Mesenchymal stem cell (in vitro differentiated cells and primary cell): ENCODE measurements at regions not wholly inside any gene's neighbourhood (a gene's known extent, or its start where the extent isn't known, plus 50 kb on each side); places are given as distances from the start of the nearest gene placed in this dataset.

Source experiments
- DNase-seq: peaks from one replicate; pipeline ENCODE4 v3.0.0-alpha.2; 2013
- H2AFZ ChIP-seq: one replicate; pipeline ENCODE4 v1.6.1; 2013; ENCODE audit warnings: low read depth, mild to moderate bottlenecking, control low read depth, inconsistent platforms, low read length, moderate library complexity
- H2AK5ac ChIP-seq: 2 replicates; pipeline ENCODE4 v1.6.1; 2013; ENCODE audit warnings: low read length, moderate library complexity, mild to moderate bottlenecking, inconsistent platforms; ENCODE audit not compliant: severe bottlenecking
- H2BK120ac ChIP-seq: one replicate; pipeline ENCODE4 v1.6.1; 2013; ENCODE audit warnings: low read depth, mild to moderate bottlenecking, inconsistent platforms, low read length, moderate library complexity
- H2BK12ac ChIP-seq, 2 experiments: one replicate each; pipeline ENCODE4 v1.6.1; 2013; ENCODE audit warnings: inconsistent platforms in 2 of 2, low read length in 2 of 2, mild to moderate bottlenecking in 2 of 2, moderate library complexity in 2 of 2, control low read depth in 1 of 2
- H2BK15ac ChIP-seq: one replicate; pipeline ENCODE4 v1.6.1; 2013; ENCODE audit warnings: mild to moderate bottlenecking, low read depth, inconsistent platforms; ENCODE audit not compliant: poor library complexity, severe bottlenecking
- H2BK5ac ChIP-seq: 2 replicates; pipeline ENCODE4 v1.6.1; 2013; ENCODE audit warnings: low read depth, mild to moderate bottlenecking, low read length, control low read depth, inconsistent platforms; ENCODE audit not compliant: poor library complexity, severe bottlenecking
- H3K14ac ChIP-seq, 2 experiments: one replicate each; pipeline ENCODE4 v1.6.1; 2013; ENCODE audit warnings: inconsistent platforms in 2 of 2, low read length in 2 of 2, control low read depth in 1 of 2, mild to moderate bottlenecking in 1 of 2, moderate library complexity in 1 of 2
- H3K18ac ChIP-seq, 2 experiments: one replicate each; pipeline ENCODE4 v1.6.1; 2013; ENCODE audit warnings: inconsistent platforms in 2 of 2, low read length in 2 of 2, control low read depth in 1 of 2, low read depth in 1 of 2, mild to moderate bottlenecking in 1 of 2
- H3K23ac ChIP-seq, 2 experiments: one replicate each; pipeline ENCODE4 v1.6.1; 2013; ENCODE audit warnings: inconsistent platforms in 2 of 2, low read length in 2 of 2, mild to moderate bottlenecking in 2 of 2, moderate library complexity in 2 of 2, control low read depth in 1 of 2
- H3K27ac ChIP-seq: 2 replicates; pipeline ENCODE4 v1.5.1; 2013; ENCODE audit warnings: mild to moderate bottlenecking, moderate library complexity, low read length, control low read depth, inconsistent platforms; ENCODE audit not compliant: poor library complexity, severe bottlenecking
- H3K27me3 ChIP-seq, 2 experiments: 2 replicates each; pipeline versions ENCODE4 v1.6.1 to v1.7.0; 2013; ENCODE audit warnings: low read length in 2 of 2, mild to moderate bottlenecking in 2 of 2, moderate library complexity in 2 of 2, control low read depth in 1 of 2, inconsistent platforms in 1 of 2; ENCODE audit not compliant: control insufficient read depth in 1 of 2, insufficient read depth in 1 of 2
- H3K36me3 ChIP-seq, 2 experiments: 2 replicates each; pipeline versions ENCODE4 v1.6.1 to v1.7.0; 2013; ENCODE audit warnings: low read length in 2 of 2, control low read depth in 1 of 2, inconsistent platforms in 1 of 2, low read depth in 1 of 2, mild to moderate bottlenecking in 1 of 2; ENCODE audit not compliant: insufficient read depth in 2 of 2, control insufficient read depth in 1 of 2
- H3K4ac ChIP-seq, 2 experiments: one replicate each; pipeline ENCODE4 v1.6.1; 2013; ENCODE audit warnings: inconsistent platforms in 2 of 2, low read length in 2 of 2, mild to moderate bottlenecking in 2 of 2, moderate library complexity in 2 of 2, control low read depth in 1 of 2, low read depth in 1 of 2
- H3K4me1 ChIP-seq: 2 replicates; pipeline ENCODE4 v1.6.1; 2013; ENCODE audit warnings: low read depth, low read length, control low read depth; ENCODE audit not compliant: control insufficient read depth, insufficient read depth
- H3K4me2 ChIP-seq: 2 replicates; pipeline ENCODE4 v1.6.1; 2013; ENCODE audit warnings: low read length, mild to moderate bottlenecking, inconsistent platforms; ENCODE audit not compliant: poor library complexity, severe bottlenecking
- H3K4me3 ChIP-seq, 2 experiments: 2 replicates each; pipeline versions ENCODE4 v1.5.1 to v1.7.0; 2013; ENCODE audit warnings: low read length in 2 of 2, mild to moderate bottlenecking in 2 of 2, control low read depth in 1 of 2, low read depth in 1 of 2; ENCODE audit not compliant: insufficient read depth in 1 of 2
- H3K79me1 ChIP-seq: replicated peaks from 2 replicates; pipeline ENCODE4 v1.6.1; 2013; ENCODE audit warnings: mild to moderate bottlenecking, control low read depth, low read length, inconsistent platforms; ENCODE audit not compliant: poor library complexity, severe bottlenecking
- H3K9ac ChIP-seq: 2 replicates; pipeline ENCODE4 v1.7.0; 2013; ENCODE audit warnings: mild to moderate bottlenecking, low read length, moderate library complexity
- H3K9me3 ChIP-seq: 2 replicates; pipeline ENCODE4 v1.7.0; 2013; ENCODE audit warnings: mild to moderate bottlenecking, low read length; ENCODE audit not compliant: control insufficient read depth
- H4K8ac ChIP-seq: one replicate; pipeline ENCODE4 v1.6.1; 2013; ENCODE audit warnings: inconsistent platforms, mild to moderate bottlenecking, low read length, moderate library complexity
- H4K91ac ChIP-seq: one replicate; pipeline ENCODE4 v1.6.1; 2013; ENCODE audit warnings: mild to moderate bottlenecking, low read length, inconsistent platforms
- WGBS: methylation state at CpG from one replicate; pipeline ENCODE4 v1.1.7; 2013; ENCODE audit warnings: mixed read lengths; 5-methylcytosine and 5-hydroxymethylcytosine counted together

DNA sequence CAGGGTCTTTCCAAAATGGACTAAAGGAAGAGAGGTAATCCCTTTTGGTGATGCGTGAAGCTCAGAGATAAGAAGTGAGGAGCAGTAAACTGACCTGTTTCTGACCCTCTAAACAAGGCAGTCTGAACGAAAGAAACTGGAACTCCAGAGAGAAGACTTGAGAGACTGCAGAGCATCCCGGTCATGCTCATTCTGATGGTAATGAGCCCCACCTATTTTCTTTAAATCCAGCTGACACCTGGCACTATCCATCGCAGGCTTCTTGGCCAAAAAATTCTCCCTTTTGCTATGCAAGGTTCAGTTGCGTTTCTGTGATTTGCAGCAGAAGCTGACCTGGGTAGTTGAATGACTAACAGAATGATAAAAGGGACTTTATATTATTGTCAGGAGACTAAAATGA, 105.9 kb upstream of the KCNK2 start:
- Histone ChIP-seq H3K27ac (no peak overlapping the region), H2BK12ac (no peak overlapping the region), H2AK5ac (no peak overlapping the region)

DNA sequence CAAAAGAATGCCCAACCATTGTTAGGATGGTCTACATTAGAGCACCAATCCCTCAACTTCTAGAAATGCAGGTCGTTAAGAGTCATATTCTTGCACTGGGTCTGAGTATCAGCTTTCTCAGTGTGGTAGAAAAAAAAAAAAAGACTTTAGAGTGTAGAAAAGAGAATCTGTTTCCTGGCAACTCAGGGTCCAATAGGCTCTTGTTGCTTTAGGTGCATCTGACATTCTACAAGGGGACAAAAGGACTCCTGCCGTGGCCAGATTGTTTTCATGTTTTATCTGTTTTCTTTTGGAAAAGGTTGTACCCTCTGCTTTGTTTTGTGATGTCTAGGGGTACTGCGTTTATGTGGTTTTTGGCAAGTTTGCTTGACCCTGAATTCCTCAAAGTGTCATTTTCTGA, 105.4 kb upstream of the KCNK2 start:
- Histone ChIP-seq H2AFZ (no peak overlapping the region), H3K79me1 (no peaks in the 10 kb centered on the region), H2BK5ac (no peak overlapping the region), H4K8ac (no peak overlapping the region), H3K4me2 (no peak overlapping the region), H3K27me3 (no peaks in the 10 kb centered on the region), H3K23ac (no peak overlapping the region), H3K18ac (no peak overlapping the region), H3K9me3 (no peaks in the 10 kb centered on the region), H3K9ac (no peak overlapping the region), H4K91ac (no peak overlapping the region), H3K4me1 (no peaks in the 10 kb centered on the region), H2AK5ac (no peak overlapping the region), H3K14ac (no peak overlapping the region), H3K27ac (no peak overlapping the region), H3K4me3 (no peak overlapping the region), H2BK15ac (no peak overlapping the region), H2BK12ac (no peak overlapping the region), H2BK120ac (no peak overlapping the region), H3K36me3 (no peaks in the 10 kb centered on the region), H3K4ac (no peak overlapping the region)
- no peak for DNase-seq
- 95% methylated on average over 3 of the region's 3 CpGs for WGBS

More for the DNA sequence above, 105.9 kb upstream of the KCNK2 start:
- H3K4me3 ChIP-seq: no peak overlapping the region
- H2BK120ac ChIP-seq: no peak overlapping the region
- no peak overlapping the region for H3K23ac ChIP-seq
- no peaks in the 10 kb centered on the region for H3K27me3 ChIP-seq
- H3K36me3 ChIP-seq: no peaks in the 10 kb centered on the region
- no peak overlapping the region for H4K91ac ChIP-seq
- H4K8ac ChIP-seq: no peak overlapping the region
- no peak overlapping the region for H3K9ac ChIP-seq
- H3K14ac ChIP-seq: no peak overlapping the region
- no peaks in the 10 kb centered on the region for H3K4me1 ChIP-seq
- H3K4me2 ChIP-seq: no peak overlapping the region
- H2BK15ac ChIP-seq: no peak overlapping the region
- H3K9me3 ChIP-seq: no peaks in the 10 kb centered on the region
- H2AFZ ChIP-seq: no peak overlapping the region
- H2BK5ac ChIP-seq: no peak overlapping the region
- no peak for DNase-seq
- H3K79me1 ChIP-seq: no peaks in the 10 kb centered on the region
- no peak overlapping the region for H3K4ac ChIP-seq
- 61% methylated on average over 3 of the region's 5 CpGs for WGBS
- no peak overlapping the region for H3K18ac ChIP-seq

DNA sequence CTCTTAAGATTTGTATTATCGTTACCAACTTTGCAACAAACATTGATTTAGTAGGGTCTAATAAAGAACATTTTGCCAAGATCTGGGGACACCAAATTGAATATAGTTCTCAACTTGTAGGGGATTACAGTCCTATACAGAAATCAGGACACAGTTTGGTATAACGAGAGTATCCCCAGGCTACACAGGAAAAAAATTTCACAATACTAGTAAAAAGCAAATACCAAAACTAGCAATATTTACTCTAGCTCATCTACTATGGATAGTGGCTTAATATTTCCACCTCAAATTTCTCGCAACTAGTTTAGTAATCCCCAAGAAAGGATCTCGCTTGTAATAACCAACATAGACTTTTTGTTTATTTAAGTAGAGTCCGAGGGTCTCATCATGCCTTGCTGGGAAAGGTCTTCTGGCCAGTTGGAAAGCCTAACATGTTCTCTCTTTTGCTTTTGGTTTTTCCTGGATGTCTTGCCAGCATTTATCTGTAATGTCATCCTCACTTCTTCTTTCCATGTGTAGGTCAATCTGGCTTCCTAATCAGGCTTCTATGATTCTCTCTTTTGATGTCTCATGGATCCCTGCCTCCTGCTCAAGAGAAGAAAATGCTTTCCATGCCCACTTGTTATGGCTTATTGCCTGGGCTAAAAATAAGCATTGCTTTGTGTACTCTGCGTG, 104.7 kb upstream of the KCNK2 start:
- no peaks in the 10 kb centered on the region for H3K4me1 ChIP-seq
- H2AK5ac ChIP-seq: no peak overlapping the region
- H2BK12ac ChIP-seq: no peak overlapping the region
- no peak overlapping the region for H3K4me3 ChIP-seq
- no peak overlapping the region for H3K14ac ChIP-seq
- H3K4ac ChIP-seq: no peak overlapping the region
- WGBS: 93% methylated on average over 3 of the region's 6 CpGs
- H3K36me3 ChIP-seq: no peaks in the 10 kb centered on the region
- no peak overlapping the region for H3K27ac ChIP-seq
- H2BK15ac ChIP-seq: no peak overlapping the region
- H4K8ac ChIP-seq: no peak overlapping the region
- H3K9me3 ChIP-seq: no peaks in the 10 kb centered on the region
- no peak overlapping the region for H3K9ac ChIP-seq
- no peaks in the 10 kb centered on the region for H3K27me3 ChIP-seq
- H2BK120ac ChIP-seq: no peak overlapping the region
- no peak overlapping the region for H2BK5ac ChIP-seq
- no peak overlapping the region for H4K91ac ChIP-seq
- H3K23ac ChIP-seq: no peak overlapping the region
- H3K18ac ChIP-seq: no peak overlapping the region
- H3K4me2 ChIP-seq: no peak overlapping the region
- no peak for DNase-seq
- no peaks in the 10 kb centered on the region for H3K79me1 ChIP-seq
- no peak overlapping the region for H2AFZ ChIP-seq

DNA sequence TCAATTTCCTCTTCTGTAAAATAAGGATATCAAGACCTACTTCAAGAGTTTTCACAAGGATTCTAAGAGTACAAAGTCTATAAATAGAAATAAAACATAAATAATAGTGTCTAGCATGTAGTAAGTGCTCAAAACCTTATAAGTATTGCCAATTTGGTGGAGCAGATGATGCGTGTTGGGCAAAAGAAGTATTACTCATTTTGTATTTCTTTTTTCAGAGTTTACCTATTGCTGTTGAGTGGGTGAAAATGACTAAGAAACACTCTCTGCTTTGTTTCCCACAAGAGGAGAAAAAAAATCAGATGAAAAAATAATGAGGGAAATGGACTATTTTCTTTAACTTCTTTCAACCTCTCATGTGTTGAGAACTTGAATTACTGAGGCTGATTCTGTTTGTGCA, 103.3 kb upstream of the KCNK2 start:
- H3K36me3 ChIP-seq: no peaks in the 10 kb centered on the region
- WGBS: 100% methylated on average over 1 of the region's 1 CpG
- no peaks in the 10 kb centered on the region for H3K79me1 ChIP-seq
- no peak overlapping the region for H3K27ac ChIP-seq
- DNase-seq: no peak
- H3K4me2 ChIP-seq: no peak overlapping the region
- no peak overlapping the region for H3K18ac ChIP-seq
- no peak overlapping the region for H2BK12ac ChIP-seq
- no peak overlapping the region for H2AFZ ChIP-seq
- no peak overlapping the region for H2BK5ac ChIP-seq
- no peak overlapping the region for H3K4ac ChIP-seq
- H2BK120ac ChIP-seq: no peak overlapping the region
- H4K8ac ChIP-seq: no peak overlapping the region
- H3K4me3 ChIP-seq: no peak overlapping the region
- no peak overlapping the region for H3K23ac ChIP-seq
- no peak overlapping the region for H2BK15ac ChIP-seq
- H3K9me3 ChIP-seq: no peaks in the 10 kb centered on the region
- H4K91ac ChIP-seq: no peak overlapping the region
- H3K4me1 ChIP-seq: no peaks in the 10 kb centered on the region
- no peak overlapping the region for H3K9ac ChIP-seq
- H3K14ac ChIP-seq: no peak overlapping the region
- no peak overlapping the region for H2AK5ac ChIP-seq
- no peaks in the 10 kb centered on the region for H3K27me3 ChIP-seq
